ENCODE measurements at regions not wholly inside any gene's neighbourhood (a gene's known extent, or its start where the extent isn't known, plus 50 kb on each side); places are given as distances from the start of the nearest gene placed in this dataset.

- TF ChIP-seq EZH2phosphoT487 (IDR thresholded peaks at IDR 0.05; ENCODE audit: borderline replicate concordance, low read depth, low read length) (no peak), CTCF (conservative IDR thresholded peaks at IDR 0.05; ENCODE audit: low read length) (no peak)
Observed at GRCh38 chr5:118290204-118290603, 698.1 kb downstream of the DTWD2 start.
